Thyroid gland (tissue), 4 donors: ENCODE measurements at regions not wholly inside any gene's neighbourhood (a gene's known extent, or its start where the extent isn't known, plus 50 kb on each side); places are given as distances from the start of the nearest gene placed in this dataset.

Source experiments
- DNase-seq, 2 donors: peaks; one replicate each; pipeline ENCODE4 v3.0.0-alpha.2; 2019
- H3K27ac ChIP-seq, 3 donors: fragments of 200-600 bp; sonication (generic); 1 replicate in 2 of 3; 2 replicates in 1 of 3; pipeline ENCODE4 v1.5.1; 2016 to 2019; ENCODE audit warnings: mild to moderate bottlenecking in 1 of 3, moderate library complexity in 1 of 3
- H3K27me3 ChIP-seq: fragments of 200-600 bp; sonication (generic); one replicate; pipeline ENCODE4 v1.5.1; 2019
- H3K36me3 ChIP-seq, 2 donors: fragments of 200-600 bp; sonication (generic); one replicate each; pipeline ENCODE4 v1.5.1; 2016 to 2019
- H3K4me1 ChIP-seq, 2 donors: fragments of 200-600 bp; sonication (generic); one replicate each; pipeline ENCODE4 v1.5.1; 2017 to 2019
- H3K4me3 ChIP-seq, 3 donors: fragments of 200-600 bp; sonication (generic); replicated peaks in 1 of 3; 1 replicate in 2 of 3; 2 replicates in 1 of 3; pipeline ENCODE4 v1.5.1; 2016; ENCODE audit warnings: mild to moderate bottlenecking in 1 of 3
- H3K9me3 ChIP-seq: fragments of 200-600 bp; sonication (generic); one replicate; pipeline ENCODE4 v1.5.1; 2017
- CTCF ChIP-seq, 6 experiments: fragments of 200-600 bp in 3 of 6; fragments of 450-650 bp in 3 of 6; sonication (generic) in 3 of 6; IDR thresholded peaks; one replicate each; pipeline ENCODE4 v1.5.1; 2016 to 2019; ENCODE audit warnings: antibody characterized with exemption in 6 of 6, mild to moderate bottlenecking in 2 of 6, inconsistent platforms in 1 of 6, moderate library complexity in 1 of 6
- POLR2A ChIP-seq, 2 donors: fragments of 450-650 bp; IDR thresholded peaks; one replicate each; pipeline ENCODE4 v1.6.1; 2017; ENCODE audit warnings: antibody characterized with exemption in 2 of 2, mild to moderate bottlenecking in 2 of 2, moderate library complexity in 1 of 2
- WGBS, 2 donors: methylation state at CpG; one replicate each; pipeline ENCODE4 v1.1.5; 2017; 5-methylcytosine and 5-hydroxymethylcytosine counted together
- intact Hi-C: fragments of 100-400 bp; cut with DNase I; formaldehyde crosslinking; loops from one replicate; pipeline ENCODE4 v1.15.1; 2023

DNA sequence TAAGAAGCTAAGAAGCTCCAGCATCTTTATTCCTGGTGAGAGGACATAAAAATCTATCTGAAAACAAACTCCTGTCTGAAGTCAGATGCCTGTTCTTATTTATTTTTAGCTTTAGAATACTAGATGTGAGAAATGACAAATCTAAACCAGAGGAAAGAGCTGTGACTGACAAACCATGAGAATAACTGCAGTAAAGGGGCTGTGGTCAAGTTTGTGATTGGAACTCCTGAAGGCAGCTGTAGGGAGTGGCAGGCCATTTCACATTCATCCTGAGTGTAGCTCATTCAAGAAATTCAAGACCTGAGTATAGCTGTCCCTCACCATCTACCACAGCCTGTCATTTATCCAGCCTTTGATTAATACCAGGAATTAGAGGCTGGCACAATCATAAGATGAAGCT is 718.8 kb downstream of the BRINP1 start:
- no peaks in the 10 kb centered on the region for H3K9me3 ChIP-seq
- H3K27me3 ChIP-seq: no peaks in the 10 kb centered on the region
- no peak for DNase-seq
- H3K4me3 ChIP-seq: no peak overlapping the region
- no peak overlapping the region for H3K27ac ChIP-seq
- no peaks in the 10 kb centered on the region for H3K4me1 ChIP-seq
- H3K36me3 ChIP-seq: no peaks in the 10 kb centered on the region
- intact Hi-C loops: loop anchor here (10.0 kb wide), 1 partner anchor 56 kb away; no protein-coding TSS in a partner anchor
- no peak for TF ChIP-seq CTCF (IDR thresholded peaks at IDR 0.05)

DNA sequence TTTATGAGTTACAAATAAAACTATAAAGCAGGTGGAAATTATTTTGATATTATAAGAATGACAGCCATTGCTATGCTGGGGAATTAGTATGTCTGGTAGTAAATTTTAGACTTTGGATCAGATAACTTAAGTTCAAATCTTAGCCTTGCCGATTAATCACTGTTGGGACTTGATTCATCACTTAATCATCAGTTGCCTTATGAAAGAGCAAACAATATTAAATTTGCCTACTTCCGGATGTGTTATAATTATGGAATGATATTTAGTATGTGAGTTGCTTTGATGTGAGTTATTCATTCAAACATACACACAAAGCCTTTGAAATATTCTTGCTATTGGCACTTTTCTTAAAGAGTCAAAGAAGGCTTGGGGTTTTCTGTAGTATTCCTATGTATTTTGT is 717.7 kb downstream of the BRINP1 start:
- no peak overlapping the region for H3K4me3 ChIP-seq
- H3K9me3 ChIP-seq: no peaks in the 10 kb centered on the region
- H3K36me3 ChIP-seq: no peaks in the 10 kb centered on the region
- H3K27ac ChIP-seq: no peak overlapping the region
- no peaks in the 10 kb centered on the region for H3K4me1 ChIP-seq
- intact Hi-C loops: loop anchor here (10.0 kb wide), 1 partner anchor 57 kb away; no protein-coding TSS in a partner anchor
- no peaks in the 10 kb centered on the region for H3K27me3 ChIP-seq
- no peak for TF ChIP-seq CTCF (IDR thresholded peaks at IDR 0.05)
- no peak for TF ChIP-seq POLR2A (IDR thresholded peaks at IDR 0.05)
- no peak for DNase-seq
- 71 to 72% methylated on average over 2 of the region's 2 CpGs for WGBS, 2 donors

DNA sequence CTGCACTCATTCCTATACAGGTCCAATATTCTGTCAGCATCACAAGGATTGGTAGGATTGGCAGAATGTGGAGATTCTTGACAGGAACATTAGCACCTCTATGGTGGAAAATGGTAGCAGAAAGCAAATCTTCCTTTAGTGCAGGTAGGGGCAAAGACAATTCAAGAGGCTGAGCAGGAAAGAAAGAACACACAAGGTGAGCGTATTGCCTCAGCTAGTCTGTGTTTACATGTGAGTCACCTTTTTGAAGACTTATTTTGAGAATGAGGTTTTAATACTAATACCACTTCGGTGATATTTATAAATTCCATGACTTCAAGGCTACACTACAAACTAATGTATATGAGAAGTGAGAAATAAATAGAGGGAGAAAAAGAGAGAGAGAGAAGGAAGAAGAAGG is 717.0 kb downstream of the BRINP1 start:
- H3K9me3 ChIP-seq: no peaks in the 10 kb centered on the region
- intact Hi-C loops: loop anchor here (10.0 kb wide), 1 partner anchor 57 kb away; no protein-coding TSS in a partner anchor
- no peak for DNase-seq
- WGBS, 2 donors: 93 to 94% methylated on average over 2 of the region's 2 CpGs
- no peaks in the 10 kb centered on the region for H3K4me1 ChIP-seq
- no peak overlapping the region for H3K27ac ChIP-seq
- H3K27me3 ChIP-seq: no peaks in the 10 kb centered on the region
- TF ChIP-seq POLR2A (IDR thresholded peaks at IDR 0.05) (no peak), CTCF (IDR thresholded peaks at IDR 0.05) (no peak)
- no peaks in the 10 kb centered on the region for H3K36me3 ChIP-seq
- H3K4me3 ChIP-seq: no peak overlapping the region

DNA sequence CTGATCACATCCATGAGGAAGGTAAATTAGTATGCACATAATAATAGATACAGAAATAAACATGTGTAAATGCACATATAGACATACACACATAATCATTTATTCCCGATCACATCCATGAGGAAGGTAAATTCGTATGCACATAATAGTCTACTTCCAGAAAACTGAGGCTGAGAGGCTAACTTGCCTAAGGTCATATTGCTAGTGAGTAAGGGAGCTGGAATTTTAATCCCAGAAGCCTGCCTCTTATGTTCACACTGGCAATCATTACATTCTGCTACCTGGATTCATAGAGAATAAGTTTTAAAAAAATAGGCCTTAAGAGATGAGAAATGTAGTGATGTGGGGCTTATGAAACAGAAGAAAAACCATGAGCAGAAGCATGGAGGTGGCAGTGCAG is 716.3 kb downstream of the BRINP1 start:
- Histone ChIP-seq H3K4me3 (no peak overlapping the region), H3K9me3 (no peaks in the 10 kb centered on the region), H3K27me3 (no peaks in the 10 kb centered on the region), H3K36me3 (no peaks in the 10 kb centered on the region), H3K4me1 (no peaks in the 10 kb centered on the region), H3K27ac (no peak overlapping the region)
- WGBS, 2 donors: 89 to 94% methylated on average over 2 of the region's 2 CpGs
- DNase-seq: no peak
- intact Hi-C loops: loop anchor here (10.0 kb wide), 1 partner anchor 58 kb away; no protein-coding TSS in a partner anchor
- TF ChIP-seq CTCF (IDR thresholded peaks at IDR 0.05) (no peak), POLR2A (IDR thresholded peaks at IDR 0.05) (no peak)

- intact Hi-C loops: loop anchor here (10.0 kb wide), 1 partner anchor 64 kb away; no protein-coding TSS in a partner anchor
These were observed 710.2 kb downstream of the BRINP1 start for GRCh38 chr9:118659011-118659410.

More at GRCh38 chr9:118659011-118659410, 710.2 kb downstream of the BRINP1 start:
- 76 to 80% methylated on average over 6 of the region's 6 CpGs for WGBS, 2 donors
- Histone ChIP-seq H3K4me1 (no peaks in the 10 kb centered on the region), H3K27ac (no peak overlapping the region), H3K27me3 (no peaks in the 10 kb centered on the region), H3K36me3 (no peaks in the 10 kb centered on the region), H3K9me3 (no peaks in the 10 kb centered on the region), H3K4me3 (no peak overlapping the region)
- no peak for DNase-seq
- TF ChIP-seq POLR2A (IDR thresholded peaks at IDR 0.05) (no peak), CTCF (IDR thresholded peaks at IDR 0.05) (no peak)
